GM23338 (cell line): ENCODE measurements at regions not wholly inside any gene's neighbourhood (a gene's known extent, or its start where the extent isn't known, plus 50 kb on each side); places are given as distances from the start of the nearest gene placed in this dataset.

Source experiments
- ATAC-seq: fragments of 200-7000 bp; cut with Tn5 transposase; 3 replicates; pipeline ENCODE4 v1.9.1; 2020
- DNase-seq: peaks from one replicate; pipeline ENCODE4 v3.0.0-alpha.2; 2015; ENCODE audit warnings: low spot score
- H2AFZ ChIP-seq: fragments of 200-600 bp; sonication (generic); 2 replicates; pipeline ENCODE4 v1.8.0; 2016; ENCODE audit warnings: antibody characterized with exemption, mild to moderate bottlenecking, moderate library complexity
- H3F3A ChIP-seq: fragments of 200-600 bp; sonication (generic); replicated peaks from 2 replicates; pipeline ENCODE4 v1.8.0; 2017; ENCODE audit warnings: antibody characterized with exemption, mixed run types, low read depth
- H3K27ac ChIP-seq: fragments of 200-600 bp; sonication (generic); 2 replicates; pipeline ENCODE4 v1.6.1; 2016; ENCODE audit warnings: low read depth
- H3K27me3 ChIP-seq: fragments of 200-600 bp; sonication (generic); 2 replicates; pipeline ENCODE4 v1.8.0; 2016; ENCODE audit warnings: mild to moderate bottlenecking, mixed run types, moderate library complexity; ENCODE audit not compliant: insufficient read depth
- H3K36me3 ChIP-seq: fragments of 200-600 bp; sonication (generic); 2 replicates; pipeline ENCODE4 v1.8.0; 2016; ENCODE audit warnings: mild to moderate bottlenecking; ENCODE audit not compliant: insufficient read depth
- H3K4me1 ChIP-seq: fragments of 200-600 bp; sonication (generic); 2 replicates; pipeline ENCODE4 v1.8.0; 2016; ENCODE audit warnings: mild to moderate bottlenecking, moderate library complexity; ENCODE audit not compliant: insufficient read depth
- H3K4me2 ChIP-seq: fragments of 200-600 bp; sonication (generic); 2 replicates; pipeline ENCODE4 v1.7.1; 2017; ENCODE audit warnings: mixed run types
- H3K4me3 ChIP-seq: fragments of 200-600 bp; sonication (generic); 2 replicates; pipeline ENCODE4 v1.6.1; 2016; ENCODE audit warnings: mixed run types
- H3K79me2 ChIP-seq: fragments of 200-600 bp; sonication (generic); replicated peaks from 2 replicates; pipeline ENCODE4 v1.8.0; 2017; ENCODE audit warnings: mild to moderate bottlenecking; ENCODE audit not compliant: insufficient read depth
- H3K9me2 ChIP-seq: fragments of 200-600 bp; sonication (generic); 2 replicates; pipeline ENCODE4 v1.8.0; 2017; ENCODE audit not compliant: insufficient read depth
- H4K20me1 ChIP-seq: fragments of 200-600 bp; sonication (generic); replicated peaks from 2 replicates; pipeline ENCODE4 v1.8.0; 2017; ENCODE audit warnings: mild to moderate bottlenecking; ENCODE audit not compliant: insufficient read depth
- H3K27ac Mint-ChIP-seq: 2 replicates; pipeline ENCODE4 v1.8.0; 2020; ENCODE audit warnings: inconsistent platforms, mild to moderate bottlenecking, moderate library complexity, mixed read lengths
- H3K27me3 Mint-ChIP-seq: 3 replicates; pipeline ENCODE4 v1.8.0; 2022; ENCODE audit warnings: low read depth, mild to moderate bottlenecking, moderate library complexity, mixed read lengths, inconsistent platforms; ENCODE audit not compliant: insufficient read depth, poor library complexity
- H3K36me3 Mint-ChIP-seq: 3 replicates; pipeline ENCODE4 v1.8.0; 2021; ENCODE audit warnings: low read depth, mild to moderate bottlenecking, inconsistent platforms, moderate library complexity, mixed read lengths
- H3K4me1 Mint-ChIP-seq: 3 replicates; pipeline ENCODE4 v1.8.0; 2020; ENCODE audit warnings: mild to moderate bottlenecking, inconsistent platforms, mixed read lengths
- H3K4me3 Mint-ChIP-seq: 3 replicates; pipeline ENCODE4 v1.8.0; 2021; ENCODE audit warnings: moderate library complexity, mild to moderate bottlenecking, inconsistent platforms, mixed read lengths
- H3K9me3 Mint-ChIP-seq: 3 replicates; pipeline ENCODE4 v1.8.0; 2020; ENCODE audit warnings: moderate library complexity, mild to moderate bottlenecking, inconsistent platforms, mixed read lengths
- CREB1 ChIP-seq: fragments of 250-450 bp; sonication (Bioruptor Pico); IDR thresholded peaks from 2 replicates; pipeline ENCODE4 v1.5.0; 2020; ENCODE audit warnings: low read depth, mild to moderate bottlenecking, moderate library complexity
- CTCF ChIP-seq, 2 experiments: fragments of 200-600 bp in 1 of 2; sonication (generic) in 1 of 2; conservative IDR thresholded peaks; 2 replicates each; pipeline versions ENCODE4 v1.5.1 to v1.6.1; 2016 to 2017; ENCODE audit warnings: antibody characterized with exemption in 2 of 2, low read depth in 2 of 2, mild to moderate bottlenecking in 2 of 2, moderate library complexity in 1 of 2
- EZH2 ChIP-seq: fragments of 200-600 bp; sonication (generic); IDR thresholded peaks from one replicate; pipeline ENCODE4 v1.8.0; 2017; ENCODE audit warnings: antibody characterized with exemption, mild to moderate bottlenecking, low read depth; ENCODE audit not compliant: unreplicated experiment
- EZH2phosphoT487 ChIP-seq: fragments of 200-600 bp; sonication (generic); IDR thresholded peaks from one replicate; pipeline ENCODE4 v1.8.1; 2018; ENCODE audit warnings: antibody characterized with exemption; ENCODE audit not compliant: unreplicated experiment
- JUNB ChIP-seq: IDR thresholded peaks from one replicate; pipeline ENCODE4 v1.6.1; 2016; ENCODE audit warnings: antibody characterized with exemption; ENCODE audit not compliant: unreplicated experiment
- NANOG ChIP-seq: IDR thresholded peaks from 2 replicates; pipeline ENCODE4 v1.6.1; 2016; ENCODE audit warnings: antibody characterized with exemption, borderline replicate concordance
- POLR2AphosphoS5 ChIP-seq: IDR thresholded peaks from 2 replicates; pipeline ENCODE4 v1.6.1; 2016; ENCODE audit warnings: antibody characterized with exemption, low read depth
- STAT1 ChIP-seq: IDR thresholded peaks from one replicate; pipeline ENCODE4 v1.6.1; 2016; ENCODE audit warnings: antibody characterized with exemption; ENCODE audit not compliant: unreplicated experiment
- ZNF114 ChIP-seq: fragments of 250-450 bp; sonication (Bioruptor Pico); IDR thresholded peaks from 2 replicates; pipeline ENCODE4 v1.5.0; 2020; ENCODE audit warnings: mild to moderate bottlenecking, moderate library complexity
- ZNF331 ChIP-seq: fragments of 250-450 bp; sonication (Bioruptor Pico); IDR thresholded peaks from 2 replicates; pipeline ENCODE4 v1.5.0; 2020; ENCODE audit warnings: low read depth, mild to moderate bottlenecking, moderate library complexity
- TF ChIP-seq, protein P1 (sequence below): fragments of 250-450 bp; sonication (Bioruptor Pico); IDR thresholded peaks from 2 replicates; pipeline ENCODE4 v1.5.0; 2020; ENCODE audit warnings: mild to moderate bottlenecking, moderate library complexity
- TF ChIP-seq, protein P2 (sequence below): IDR thresholded peaks from one replicate; pipeline ENCODE4 v1.6.1; 2018; ENCODE audit warnings: antibody characterized with exemption; ENCODE audit not compliant: unreplicated experiment

- no peaks in the 10 kb centered on the region for H3K79me2 ChIP-seq
- H3K27me3 Mint-ChIP-seq = peaks cover 9% of the 10 kb centered on the region
- no peaks in the 10 kb centered on the region for H3F3A ChIP-seq
- peaks cover 8% of the 10 kb centered on the region for H3K4me1 ChIP-seq
- ATAC-seq (no peak), DNase-seq (no peak)
- H3K4me3 ChIP-seq = no peak overlapping the region
- no peak for TF ChIP-seq CTCF (conservative IDR thresholded peaks at IDR 0.05; ENCODE audit: low read depth in 2 of 2)
- TF ChIP-seq, protein P1, sequence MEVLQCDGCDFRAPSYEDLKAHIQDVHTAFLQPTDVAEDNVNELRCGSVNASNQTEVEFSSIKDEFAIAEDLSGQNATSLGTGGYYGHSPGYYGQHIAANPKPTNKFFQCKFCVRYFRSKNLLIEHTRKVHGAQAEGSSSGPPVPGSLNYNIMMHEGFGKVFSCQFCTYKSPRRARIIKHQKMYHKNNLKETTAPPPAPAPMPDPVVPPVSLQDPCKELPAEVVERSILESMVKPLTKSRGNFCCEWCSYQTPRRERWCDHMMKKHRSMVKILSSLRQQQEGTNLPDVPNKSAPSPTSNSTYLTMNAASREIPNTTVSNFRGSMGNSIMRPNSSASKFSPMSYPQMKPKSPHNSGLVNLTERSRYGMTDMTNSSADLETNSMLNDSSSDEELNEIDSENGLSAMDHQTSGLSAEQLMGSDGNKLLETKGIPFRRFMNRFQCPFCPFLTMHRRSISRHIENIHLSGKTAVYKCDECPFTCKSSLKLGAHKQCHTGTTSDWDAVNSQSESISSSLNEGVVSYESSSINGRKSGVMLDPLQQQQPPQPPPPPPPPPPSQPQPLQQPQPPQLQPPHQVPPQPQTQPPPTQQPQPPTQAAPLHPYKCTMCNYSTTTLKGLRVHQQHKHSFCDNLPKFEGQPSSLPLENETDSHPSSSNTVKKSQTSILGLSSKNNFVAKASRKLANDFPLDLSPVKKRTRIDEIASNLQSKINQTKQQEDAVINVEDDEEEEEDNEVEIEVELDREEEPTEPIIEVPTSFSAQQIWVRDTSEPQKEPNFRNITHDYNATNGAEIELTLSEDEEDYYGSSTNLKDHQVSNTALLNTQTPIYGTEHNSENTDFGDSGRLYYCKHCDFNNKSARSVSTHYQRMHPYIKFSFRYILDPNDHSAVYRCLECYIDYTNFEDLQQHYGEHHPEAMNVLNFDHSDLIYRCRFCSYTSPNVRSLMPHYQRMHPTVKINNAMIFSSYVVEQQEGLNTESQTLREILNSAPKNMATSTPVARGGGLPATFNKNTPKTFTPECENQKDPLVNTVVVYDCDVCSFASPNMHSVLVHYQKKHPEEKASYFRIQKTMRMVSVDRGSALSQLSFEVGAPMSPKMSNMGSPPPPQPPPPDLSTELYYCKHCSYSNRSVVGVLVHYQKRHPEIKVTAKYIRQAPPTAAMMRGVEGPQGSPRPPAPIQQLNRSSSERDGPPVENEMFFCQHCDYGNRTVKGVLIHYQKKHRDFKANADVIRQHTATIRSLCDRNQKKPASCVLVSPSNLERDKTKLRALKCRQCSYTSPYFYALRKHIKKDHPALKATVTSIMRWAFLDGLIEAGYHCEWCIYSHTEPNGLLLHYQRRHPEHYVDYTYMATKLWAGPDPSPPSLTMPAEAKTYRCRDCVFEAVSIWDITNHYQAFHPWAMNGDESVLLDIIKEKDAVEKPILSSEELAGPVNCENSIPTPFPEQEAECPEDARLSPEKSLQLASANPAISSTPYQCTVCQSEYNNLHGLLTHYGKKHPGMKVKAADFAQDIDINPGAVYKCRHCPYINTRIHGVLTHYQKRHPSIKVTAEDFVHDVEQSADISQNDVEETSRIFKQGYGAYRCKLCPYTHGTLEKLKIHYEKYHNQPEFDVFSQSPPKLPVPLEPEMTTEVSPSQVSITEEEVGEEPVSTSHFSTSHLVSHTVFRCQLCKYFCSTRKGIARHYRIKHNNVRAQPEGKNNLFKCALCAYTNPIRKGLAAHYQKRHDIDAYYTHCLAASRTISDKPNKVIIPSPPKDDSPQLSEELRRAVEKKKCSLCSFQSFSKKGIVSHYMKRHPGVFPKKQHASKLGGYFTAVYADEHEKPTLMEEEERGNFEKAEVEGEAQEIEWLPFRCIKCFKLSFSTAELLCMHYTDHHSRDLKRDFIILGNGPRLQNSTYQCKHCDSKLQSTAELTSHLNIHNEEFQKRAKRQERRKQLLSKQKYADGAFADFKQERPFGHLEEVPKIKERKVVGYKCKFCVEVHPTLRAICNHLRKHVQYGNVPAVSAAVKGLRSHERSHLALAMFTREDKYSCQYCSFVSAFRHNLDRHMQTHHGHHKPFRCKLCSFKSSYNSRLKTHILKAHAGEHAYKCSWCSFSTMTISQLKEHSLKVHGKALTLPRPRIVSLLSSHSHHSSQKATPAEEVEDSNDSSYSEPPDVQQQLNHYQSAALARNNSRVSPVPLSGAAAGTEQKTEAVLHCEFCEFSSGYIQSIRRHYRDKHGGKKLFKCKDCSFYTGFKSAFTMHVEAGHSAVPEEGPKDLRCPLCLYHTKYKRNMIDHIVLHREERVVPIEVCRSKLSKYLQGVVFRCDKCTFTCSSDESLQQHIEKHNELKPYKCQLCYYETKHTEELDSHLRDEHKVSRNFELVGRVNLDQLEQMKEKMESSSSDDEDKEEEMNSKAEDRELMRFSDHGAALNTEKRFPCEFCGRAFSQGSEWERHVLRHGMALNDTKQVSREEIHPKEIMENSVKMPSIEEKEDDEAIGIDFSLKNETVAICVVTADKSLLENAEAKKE (CRISPR knock-in tag) = no peak
- TF ChIP-seq EZH2 = no peak
- TF ChIP-seq ZNF331 = no peak
- no peak for TF ChIP-seq NANOG
- TF ChIP-seq, protein P2, sequence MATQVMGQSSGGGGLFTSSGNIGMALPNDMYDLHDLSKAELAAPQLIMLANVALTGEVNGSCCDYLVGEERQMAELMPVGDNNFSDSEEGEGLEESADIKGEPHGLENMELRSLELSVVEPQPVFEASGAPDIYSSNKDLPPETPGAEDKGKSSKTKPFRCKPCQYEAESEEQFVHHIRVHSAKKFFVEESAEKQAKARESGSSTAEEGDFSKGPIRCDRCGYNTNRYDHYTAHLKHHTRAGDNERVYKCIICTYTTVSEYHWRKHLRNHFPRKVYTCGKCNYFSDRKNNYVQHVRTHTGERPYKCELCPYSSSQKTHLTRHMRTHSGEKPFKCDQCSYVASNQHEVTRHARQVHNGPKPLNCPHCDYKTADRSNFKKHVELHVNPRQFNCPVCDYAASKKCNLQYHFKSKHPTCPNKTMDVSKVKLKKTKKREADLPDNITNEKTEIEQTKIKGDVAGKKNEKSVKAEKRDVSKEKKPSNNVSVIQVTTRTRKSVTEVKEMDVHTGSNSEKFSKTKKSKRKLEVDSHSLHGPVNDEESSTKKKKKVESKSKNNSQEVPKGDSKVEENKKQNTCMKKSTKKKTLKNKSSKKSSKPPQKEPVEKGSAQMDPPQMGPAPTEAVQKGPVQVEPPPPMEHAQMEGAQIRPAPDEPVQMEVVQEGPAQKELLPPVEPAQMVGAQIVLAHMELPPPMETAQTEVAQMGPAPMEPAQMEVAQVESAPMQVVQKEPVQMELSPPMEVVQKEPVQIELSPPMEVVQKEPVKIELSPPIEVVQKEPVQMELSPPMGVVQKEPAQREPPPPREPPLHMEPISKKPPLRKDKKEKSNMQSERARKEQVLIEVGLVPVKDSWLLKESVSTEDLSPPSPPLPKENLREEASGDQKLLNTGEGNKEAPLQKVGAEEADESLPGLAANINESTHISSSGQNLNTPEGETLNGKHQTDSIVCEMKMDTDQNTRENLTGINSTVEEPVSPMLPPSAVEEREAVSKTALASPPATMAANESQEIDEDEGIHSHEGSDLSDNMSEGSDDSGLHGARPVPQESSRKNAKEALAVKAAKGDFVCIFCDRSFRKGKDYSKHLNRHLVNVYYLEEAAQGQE = no peak
- no peak for TF ChIP-seq CREB1 (CRISPR knock-in tag)
- TF ChIP-seq JUNB = no peak
- no peak for TF ChIP-seq POLR2AphosphoS5
- TF ChIP-seq STAT1 = no peak
- no peak for TF ChIP-seq ZNF114 (CRISPR knock-in tag)
- no peak for TF ChIP-seq EZH2phosphoT487
- H3K9me2 ChIP-seq = no peaks in the 10 kb centered on the region
- no peak overlapping the region for H3K4me2 ChIP-seq
- H3K4me1 Mint-ChIP-seq = peaks cover 11% of the 10 kb centered on the region
- peaks cover 11% of the 10 kb centered on the region for H3K36me3 ChIP-seq
- no peak overlapping the region for H2AFZ ChIP-seq
- peaks cover 14% of the 10 kb centered on the region for H4K20me1 ChIP-seq
- no peak overlapping the region for H3K4me3 Mint-ChIP-seq
- no peaks in the 10 kb centered on the region for H3K9me3 Mint-ChIP-seq
- no peaks in the 10 kb centered on the region for H3K27me3 ChIP-seq
- no peak overlapping the region for H3K27ac ChIP-seq
- peaks cover 66% of the 10 kb centered on the region for H3K36me3 Mint-ChIP-seq
- no peak overlapping the region for H3K27ac Mint-ChIP-seq
Observed at GRCh38 chr2:120979921-120980320, 244.3 kb downstream of the GLI2 start.
